ENCODE measurements at regions not wholly inside any gene's neighbourhood (a gene's known extent, or its start where the extent isn't known, plus 50 kb on each side); places are given as distances from the start of the nearest gene placed in this dataset.
"Not testable (repeated sequence)": the region's sequence is repeated elsewhere in the genome, so short reads cannot be mapped to it uniquely, and the experiment has no call there.

GRCh38 chr12:46480724-46481123 lies 108.2 kb upstream of the SLC38A2 start:
- no peak overlapping the region for H3K4me3 ChIP-seq (ENCODE audit: low read depth, low read length)
- no peaks in the 10 kb centered on the region for H3K36me3 ChIP-seq (ENCODE audit: control insufficient read depth, insufficient read depth, low read length)
- no peaks in the 10 kb centered on the region for H3K4me1 ChIP-seq (ENCODE audit: control insufficient read depth, insufficient read depth, low read length)
- H3K27me3 ChIP-seq (ENCODE audit: control insufficient read depth, insufficient read depth, low read length) = no peaks in the 10 kb centered on the region
- no peaks in the 10 kb centered on the region for H3K9me3 ChIP-seq (ENCODE audit: control insufficient read depth, insufficient read depth, low read length)
- H3K27ac ChIP-seq (ENCODE audit: low read depth, low read length) = no peak overlapping the region
- DNase-seq (ENCODE audit: low read depth in 4 of 6, low spot score in 6 of 6) = no peak
- WGBS (ENCODE audit: insufficient coverage) = no CpG with 5 or more reads among the region's 1 CpG

DNA sequence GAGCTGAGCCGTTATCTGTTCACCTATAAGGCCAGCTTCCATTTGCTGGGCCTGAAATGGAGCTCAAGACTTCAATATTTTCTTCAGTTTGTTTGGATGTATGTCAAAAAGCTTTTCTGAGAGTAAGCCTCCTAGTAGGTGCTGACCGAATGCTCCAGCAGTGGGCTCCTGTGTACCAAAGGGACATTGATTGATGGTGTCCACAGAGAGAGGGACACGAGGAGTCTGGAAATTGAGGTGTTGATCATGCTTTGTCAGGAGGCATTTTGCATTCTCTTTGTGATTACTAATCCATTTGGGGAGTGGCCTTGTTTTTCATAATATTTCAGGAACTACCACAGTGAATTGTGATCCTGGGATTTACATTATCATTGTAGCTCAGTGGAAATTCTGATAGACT lies 107.7 kb upstream of the SLC38A2 start:
- no peak overlapping the region for H3K27ac ChIP-seq (ENCODE audit: low read depth, low read length)
- H3K4me3 ChIP-seq (ENCODE audit: low read depth, low read length) = no peak overlapping the region
- no peaks in the 10 kb centered on the region for H3K4me1 ChIP-seq (ENCODE audit: control insufficient read depth, insufficient read depth, low read length)
- WGBS (ENCODE audit: insufficient coverage) = 87% methylated on average over 3 of the region's 3 CpGs
- H3K27me3 ChIP-seq (ENCODE audit: control insufficient read depth, insufficient read depth, low read length) = no peaks in the 10 kb centered on the region
- H3K36me3 ChIP-seq (ENCODE audit: control insufficient read depth, insufficient read depth, low read length) = no peaks in the 10 kb centered on the region
- no peaks in the 10 kb centered on the region for H3K9me3 ChIP-seq (ENCODE audit: control insufficient read depth, insufficient read depth, low read length)
- no peak for DNase-seq (ENCODE audit: low read depth in 4 of 6, low spot score in 6 of 6)

DNA sequence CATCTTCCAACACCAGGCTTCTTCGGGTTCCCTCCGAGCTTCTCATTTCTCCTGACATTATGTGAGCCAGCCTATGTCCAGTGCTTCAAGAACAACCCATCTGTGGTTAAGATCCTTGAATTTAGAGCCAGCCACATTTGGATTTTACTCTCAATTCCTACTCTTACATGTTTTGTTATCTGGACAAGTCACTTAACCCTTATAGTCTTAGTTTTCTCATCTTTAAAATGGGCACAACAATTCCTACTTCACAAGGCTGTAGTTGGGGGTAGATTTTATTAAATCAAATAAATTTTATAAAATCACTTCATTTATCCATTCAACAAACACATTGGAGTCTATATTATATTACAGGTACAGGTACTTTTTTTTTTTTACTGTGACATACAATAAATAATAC lies 105.5 kb upstream of the SLC38A2 start:
- Histone ChIP-seq H3K4me1 (ENCODE audit: control insufficient read depth, insufficient read depth, low read length) (no peaks in the 10 kb centered on the region), H3K36me3 (ENCODE audit: control insufficient read depth, insufficient read depth, low read length) (no peaks in the 10 kb centered on the region), H3K4me3 (ENCODE audit: low read depth, low read length) (no peak overlapping the region), H3K27me3 (ENCODE audit: control insufficient read depth, insufficient read depth, low read length) (no peaks in the 10 kb centered on the region), H3K27ac (ENCODE audit: low read depth, low read length) (no peak overlapping the region), H3K9me3 (ENCODE audit: control insufficient read depth, insufficient read depth, low read length) (no peaks in the 10 kb centered on the region)
- DNase-seq (ENCODE audit: low read depth in 4 of 6, low spot score in 6 of 6) = no peak
- 96% methylated on average over 2 of the region's 2 CpGs for WGBS (ENCODE audit: insufficient coverage)

DNA sequence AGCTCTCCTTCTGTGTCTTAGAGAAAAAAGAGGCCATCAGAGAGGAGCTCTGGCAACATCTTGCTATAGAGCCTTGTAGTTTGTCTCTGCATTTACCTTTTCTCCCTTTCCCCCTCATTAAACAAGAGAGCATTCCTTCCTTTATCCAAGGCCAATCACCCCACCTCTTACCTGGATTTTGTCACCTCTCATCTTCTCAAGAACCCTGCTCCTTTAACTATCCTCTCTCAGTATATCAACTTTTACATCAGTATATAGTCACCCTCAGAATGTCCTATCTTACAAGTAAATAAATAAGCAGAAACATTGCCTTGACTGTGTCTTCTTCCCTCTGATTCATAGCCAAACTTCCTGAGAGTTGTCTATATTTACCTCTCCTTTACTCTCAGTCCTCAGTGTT lies 105.0 kb upstream of the SLC38A2 start:
- Histone ChIP-seq H3K4me1 (ENCODE audit: control insufficient read depth, insufficient read depth, low read length) (no peaks in the 10 kb centered on the region), H3K36me3 (ENCODE audit: control insufficient read depth, insufficient read depth, low read length) (no peaks in the 10 kb centered on the region), H3K27ac (ENCODE audit: low read depth, low read length) (no peak overlapping the region), H3K27me3 (ENCODE audit: control insufficient read depth, insufficient read depth, low read length) (no peaks in the 10 kb centered on the region), H3K9me3 (ENCODE audit: control insufficient read depth, insufficient read depth, low read length) (no peaks in the 10 kb centered on the region), H3K4me3 (ENCODE audit: low read depth, low read length) (no peak overlapping the region)
- no peak for DNase-seq (ENCODE audit: low read depth in 4 of 6, low spot score in 6 of 6)

GRCh38 chr12:46475972-46476645 lies 103.5 kb upstream of the SLC38A2 start:
- no peak for DNase-seq (ENCODE audit: low read depth in 4 of 6, low spot score in 6 of 6)
- no peaks in the 10 kb centered on the region for H3K9me3 ChIP-seq (ENCODE audit: control insufficient read depth, insufficient read depth, low read length)
- no peaks in the 10 kb centered on the region for H3K27me3 ChIP-seq (ENCODE audit: control insufficient read depth, insufficient read depth, low read length)
- WGBS (ENCODE audit: insufficient coverage) = 97% methylated on average over 3 of the region's 3 CpGs
- H3K4me1 ChIP-seq (ENCODE audit: control insufficient read depth, insufficient read depth, low read length) = no peaks in the 10 kb centered on the region
- H3K27ac ChIP-seq (ENCODE audit: low read depth, low read length) = no peak overlapping the region
- H3K36me3 ChIP-seq (ENCODE audit: control insufficient read depth, insufficient read depth, low read length) = no peaks in the 10 kb centered on the region
- H3K4me3 ChIP-seq (ENCODE audit: low read depth, low read length) = no peak overlapping the region

DNA sequence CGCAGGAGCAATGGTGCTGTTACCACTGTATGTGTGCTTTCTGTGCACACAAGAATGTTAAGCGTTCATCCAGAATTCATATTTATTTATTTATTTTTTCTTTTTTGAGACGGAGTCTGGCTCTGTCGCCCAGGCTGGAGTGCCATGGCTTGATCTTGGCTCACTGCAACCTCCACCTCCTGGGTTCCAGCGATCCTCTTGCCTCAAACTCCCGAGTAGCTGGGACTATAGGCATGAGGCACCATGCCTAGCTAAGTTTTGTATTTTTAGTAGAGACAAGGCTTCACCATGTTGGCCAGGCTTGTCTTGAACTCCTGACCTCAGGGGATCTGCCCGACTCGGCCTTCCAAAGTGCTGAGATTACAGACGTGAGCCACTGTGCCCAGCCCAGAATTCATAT lies 101.8 kb upstream of the SLC38A2 start:
- H3K27ac ChIP-seq (ENCODE audit: low read depth, low read length); H3K4me1 ChIP-seq (ENCODE audit: control insufficient read depth, insufficient read depth, low read length); H3K4me3 ChIP-seq (ENCODE audit: low read depth, low read length); H3K36me3 ChIP-seq (ENCODE audit: control insufficient read depth, insufficient read depth, low read length); H3K9me3 ChIP-seq (ENCODE audit: control insufficient read depth, insufficient read depth, low read length); DNase-seq (ENCODE audit: low read depth in 4 of 6, low spot score in 6 of 6); H3K27me3 ChIP-seq (ENCODE audit: control insufficient read depth, insufficient read depth, low read length): not testable (repeated sequence)
- WGBS (ENCODE audit: insufficient coverage) = 88% methylated on average over 6 of the region's 9 CpGs

DNA sequence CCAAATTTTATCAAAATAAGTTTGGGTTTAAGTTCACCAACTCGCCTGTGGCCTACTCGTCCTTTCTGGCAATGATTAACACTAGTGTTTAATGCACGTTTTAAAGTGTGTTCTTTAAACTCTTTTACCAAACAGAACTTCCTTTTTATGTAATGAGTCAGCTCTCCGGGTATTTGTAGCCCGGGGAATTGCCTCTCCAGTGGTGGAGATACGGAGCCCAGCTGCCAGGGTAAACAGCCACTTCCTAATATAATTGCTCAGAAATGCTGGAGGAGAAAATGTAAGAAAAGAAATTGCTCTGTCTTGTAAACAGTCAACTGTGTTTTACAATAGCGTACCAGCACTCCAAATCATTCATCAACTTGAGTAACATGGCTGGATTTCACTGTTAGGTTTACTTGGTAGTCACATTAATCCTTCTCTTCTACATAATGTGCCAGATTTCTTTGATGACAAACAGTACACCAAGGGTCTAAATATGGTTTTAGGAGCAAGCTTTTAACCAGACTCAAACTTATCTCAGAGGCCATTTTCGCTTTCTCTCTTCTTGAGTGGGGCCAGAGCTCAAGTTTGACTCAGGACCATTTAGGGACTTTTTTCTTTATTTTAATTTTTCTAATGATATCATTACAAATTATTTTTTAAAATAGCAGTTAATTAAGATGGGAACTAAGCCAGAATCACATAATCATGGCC lies 101.2 kb upstream of the SLC38A2 start:
- H3K27ac ChIP-seq (ENCODE audit: low read depth, low read length) = peak overlapping the region; percentile 29
- H3K9me3 ChIP-seq (ENCODE audit: control insufficient read depth, insufficient read depth, low read length) = no peaks in the 10 kb centered on the region
- WGBS (ENCODE audit: insufficient coverage) = no CpG with 5 or more reads among the region's 8 CpGs
- H3K4me3 ChIP-seq (ENCODE audit: low read depth, low read length) = no peak overlapping the region
- peak in 2 of 6 donors; percentile 3 to 43 for DNase-seq (ENCODE audit: low read depth in 4 of 6, low spot score in 6 of 6)
- no peaks in the 10 kb centered on the region for H3K36me3 ChIP-seq (ENCODE audit: control insufficient read depth, insufficient read depth, low read length)
- no peaks in the 10 kb centered on the region for H3K4me1 ChIP-seq (ENCODE audit: control insufficient read depth, insufficient read depth, low read length)
- no peaks in the 10 kb centered on the region for H3K27me3 ChIP-seq (ENCODE audit: control insufficient read depth, insufficient read depth, low read length)

DNA sequence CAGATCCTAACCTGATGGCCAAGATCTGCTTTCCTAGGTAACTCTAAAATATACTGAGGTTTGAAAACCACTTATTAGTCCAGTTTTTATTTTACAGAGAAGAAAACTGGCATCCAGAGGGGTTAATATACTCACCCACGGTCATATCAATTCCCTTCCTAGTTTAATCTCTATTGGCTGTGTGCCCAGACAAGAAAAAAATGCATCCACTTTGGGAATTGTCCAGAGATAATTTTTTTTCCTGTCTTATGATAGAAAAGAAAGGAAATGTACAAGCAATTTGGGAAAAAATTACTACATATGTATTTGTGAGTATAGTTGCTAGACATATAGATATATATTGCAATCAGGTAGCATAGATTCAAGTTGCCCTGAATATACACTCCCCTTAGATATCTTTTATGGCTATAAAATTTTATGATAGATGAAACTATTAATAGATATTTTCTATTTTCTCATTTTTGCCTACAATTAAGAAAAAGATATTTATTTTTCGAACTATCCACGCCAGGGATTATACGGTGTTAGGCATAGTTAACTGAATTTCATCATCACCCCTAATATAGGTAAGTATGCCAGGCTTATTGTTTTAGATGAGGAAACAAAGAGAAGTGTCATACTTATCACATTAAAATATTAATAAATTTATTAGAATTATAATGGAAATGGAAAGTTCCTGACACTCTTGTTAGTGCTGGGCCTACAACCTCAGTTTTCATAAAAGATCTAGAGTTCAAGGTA lies 100.5 kb upstream of the SLC38A2 start:
- Histone ChIP-seq H3K27ac (ENCODE audit: low read depth, low read length) (no peak overlapping the region), H3K4me1 (ENCODE audit: control insufficient read depth, insufficient read depth, low read length) (no peaks in the 10 kb centered on the region), H3K4me3 (ENCODE audit: low read depth, low read length) (no peak overlapping the region), H3K9me3 (ENCODE audit: control insufficient read depth, insufficient read depth, low read length) (no peaks in the 10 kb centered on the region), H3K27me3 (ENCODE audit: control insufficient read depth, insufficient read depth, low read length) (no peaks in the 10 kb centered on the region), H3K36me3 (ENCODE audit: control insufficient read depth, insufficient read depth, low read length) (no peaks in the 10 kb centered on the region)
- no CpG with 5 or more reads among the region's 4 CpGs for WGBS (ENCODE audit: insufficient coverage)
- DNase-seq (ENCODE audit: low read depth in 4 of 6, low spot score in 6 of 6) = peak in 2 of 6 donors; percentile 62 to 70

- Histone ChIP-seq H3K4me3 (ENCODE audit: low read depth, low read length) (no peak overlapping the region), H3K27me3 (ENCODE audit: control insufficient read depth, insufficient read depth, low read length) (no peaks in the 10 kb centered on the region), H3K9me3 (ENCODE audit: control insufficient read depth, insufficient read depth, low read length) (no peaks in the 10 kb centered on the region), H3K27ac (ENCODE audit: low read depth, low read length) (no peak overlapping the region), H3K36me3 (ENCODE audit: control insufficient read depth, insufficient read depth, low read length) (no peaks in the 10 kb centered on the region), H3K4me1 (ENCODE audit: control insufficient read depth, insufficient read depth, low read length) (no peaks in the 10 kb centered on the region)
- WGBS (ENCODE audit: insufficient coverage) = 80% methylated on average over 2 of the region's 5 CpGs
- no peak for DNase-seq (ENCODE audit: low read depth in 4 of 6, low spot score in 6 of 6)
These were observed 99.7 kb upstream of the SLC38A2 start for GRCh38 chr12:46472144-46472705.
